Spleen (tissue), 11 donors: ENCODE measurements at regions not wholly inside any gene's neighbourhood (a gene's known extent, or its start where the extent isn't known, plus 50 kb on each side); places are given as distances from the start of the nearest gene placed in this dataset.

ENCODE experiments used
- DNase-seq: peaks from one replicate; pipeline ENCODE4 v3.0.0-alpha.2; 2020
- H3K27ac ChIP-seq, 8 donors: fragments of 200-600 bp; sonication (generic) in 7 of 8; 1 replicate in 4 of 8; 2 replicates in 4 of 8; pipeline versions ENCODE4 v1.5.0 to v1.8.0; 2016 to 2021; ENCODE audit warnings: inconsistent platforms in 4 of 8, mild to moderate bottlenecking in 4 of 8, moderate library complexity in 1 of 8
- H3K27me3 ChIP-seq, 7 donors: fragments of 200-600 bp; sonication (generic) in 6 of 7; replicated peaks in 1 of 7; 1 replicate in 4 of 7; 2 replicates in 3 of 7; pipeline versions ENCODE4 v1.5.0 to v1.8.0; 2016 to 2021; ENCODE audit warnings: inconsistent platforms in 3 of 7, mild to moderate bottlenecking in 1 of 7
- H3K36me3 ChIP-seq, 6 donors: fragments of 200-600 bp; sonication (generic) in 5 of 6; 1 replicate in 4 of 6; 2 replicates in 2 of 6; pipeline versions ENCODE4 v1.5.0 to v1.8.0; 2016 to 2021; ENCODE audit warnings: inconsistent platforms in 2 of 6
- H3K4me1 ChIP-seq, 6 donors: fragments of 200-600 bp; sonication (generic) in 5 of 6; 1 replicate in 3 of 6; 2 replicates in 3 of 6; pipeline versions ENCODE4 v1.5.0 to v1.8.0; 2016 to 2021; ENCODE audit warnings: inconsistent platforms in 3 of 6
- H3K4me3 ChIP-seq, 8 donors: fragments of 200-600 bp; sonication (generic) in 7 of 8; 1 replicate in 4 of 8; 2 replicates in 4 of 8; pipeline versions ENCODE4 v1.5.0 to v1.8.0; 2016 to 2021; ENCODE audit warnings: inconsistent platforms in 4 of 8, mild to moderate bottlenecking in 4 of 8, moderate library complexity in 2 of 8
- H3K9me3 ChIP-seq, 8 donors: fragments of 200-600 bp; sonication (generic) in 7 of 8; 1 replicate in 4 of 8; 2 replicates in 4 of 8; pipeline versions ENCODE4 v1.5.0 to v1.8.0; 2016 to 2021; ENCODE audit warnings: inconsistent platforms in 4 of 8
- CTCF ChIP-seq, 11 experiments: fragments of 200-600 bp in 7 of 11; fragments of 450-650 bp in 4 of 11; sonication (generic) in 4 of 11; IDR thresholded peaks in 8 of 11; conservative IDR thresholded peaks in 3 of 11; 1 replicate in 7 of 11; 2 replicates in 4 of 11; pipeline versions ENCODE4 v1.4.0 to v1.8.0; 2016 to 2021; ENCODE audit warnings: antibody characterized with exemption in 11 of 11, inconsistent platforms in 4 of 11, mild to moderate bottlenecking in 1 of 11
- POLR2A ChIP-seq, 3 donors: fragments of 450-650 bp; IDR thresholded peaks; one replicate each; pipeline ENCODE4 v1.5.1; 2017; ENCODE audit warnings: antibody characterized with exemption in 3 of 3, mild to moderate bottlenecking in 1 of 3
- POLR2AphosphoS5 ChIP-seq, 3 donors: sonication (generic); formaldehyde crosslinking; IDR thresholded peaks; one replicate each; pipeline ENCODE4 v1.5.1; 2017; ENCODE audit warnings: antibody characterized with exemption in 3 of 3
- WGBS, 5 donors: extraction: QIAGEN DNeasy Blood & Tissue Kit in 3 of 5; methylation state at CpG; one replicate each; pipeline versions ENCODE4 v1.1.5 to v1.1.7; 2013 to 2018; 5-methylcytosine and 5-hydroxymethylcytosine counted together
- intact Hi-C: fragments of 100-400 bp; cut with DNase I; formaldehyde crosslinking; loops from one replicate; pipeline ENCODE4 v1.15.0; 2023; ENCODE audit warnings: low total_unique reads
- donor health status: healthy with polysubstance abuse.
- donor health status: DM: no; HTN: no; CAD: no; lungs with moderate emphysema.
- donor health status: DM: no; HTN: no; CAD: no.
- donor health status: Bipolar disorder and iron deficiency.
- donor health status: healthy.
- donor health status: DM: no; HTN: no; CAD: no.
- donor health status: DM: yes; HTN: yes; CAD: no.

- Histone ChIP-seq H3K9me3 (peaks cover 0 to 6% (median 0%) of the 10 kb centered on the region in 8 donors), H3K4me1 (no peaks in the 10 kb centered on the region), H3K4me3 (no peak overlapping the region), H3K27ac (no peak overlapping the region), H3K27me3 (peaks cover 0 to 16% (median 5%) of the 10 kb centered on the region in 7 donors), H3K36me3 (no peaks in the 10 kb centered on the region)
- WGBS, 5 donors, result 89 to 98% (median 93%) methylated on average over 2 of the region's 2 CpGs
- intact Hi-C loops, result no loop called here
- no peak for DNase-seq
- TF ChIP-seq POLR2A (IDR thresholded peaks at IDR 0.05) (no peak), POLR2AphosphoS5 (IDR thresholded peaks at IDR 0.05) (no peak), CTCF (IDR thresholded peaks at IDR 0.05 in 8 of 11, conservative IDR thresholded peaks at IDR 0.05 in 3 of 11) (no peak)
Measured at GRCh38 chr5:172535108-172535445, 80.8 kb upstream of the SH3PXD2B start.

GRCh38 chr5:172534229-172535107 is 80.1 kb upstream of the SH3PXD2B start:
- H3K27ac ChIP-seq, result no peak overlapping the region
- peaks cover 0 to 6% (median 0%) of the 10 kb centered on the region in 8 donors for H3K9me3 ChIP-seq
- H3K27me3 ChIP-seq, result peaks cover 0 to 22% (median 5%) of the 10 kb centered on the region in 7 donors
- intact Hi-C loops, result no loop called here
- H3K4me1 ChIP-seq, result no peaks in the 10 kb centered on the region
- WGBS, 5 donors, result 80 to 94% (median 85%) methylated on average over 7 to 9 of the region's 9 CpGs
- peak; percentile 53 for DNase-seq
- no peaks in the 10 kb centered on the region for H3K36me3 ChIP-seq
- no peak overlapping the region for H3K4me3 ChIP-seq
- TF ChIP-seq POLR2AphosphoS5 (IDR thresholded peaks at IDR 0.05) (no peak), CTCF (IDR thresholded peaks at IDR 0.05 in 8 of 11, conservative IDR thresholded peaks at IDR 0.05 in 3 of 11) (no peak), POLR2A (IDR thresholded peaks at IDR 0.05) (no peak)

GRCh38 chr5:172533399-172534228 is 79.3 kb upstream of the SH3PXD2B start:
- intact Hi-C loops, result no loop called here

More at GRCh38 chr5:172533399-172534228, 79.3 kb upstream of the SH3PXD2B start:
- no peak overlapping the region for H3K27ac ChIP-seq
- no peak overlapping the region for H3K4me3 ChIP-seq
- DNase-seq, result peak; percentile 68
- no peaks in the 10 kb centered on the region for H3K4me1 ChIP-seq
- no peaks in the 10 kb centered on the region for H3K36me3 ChIP-seq
- TF ChIP-seq POLR2AphosphoS5 (IDR thresholded peaks at IDR 0.05), result no peak
- no peak for TF ChIP-seq POLR2A (IDR thresholded peaks at IDR 0.05)
- TF ChIP-seq CTCF (IDR thresholded peaks at IDR 0.05 in 8 of 11, conservative IDR thresholded peaks at IDR 0.05 in 3 of 11), result no peak
- 63 to 72% (median 70%) methylated on average over 11 to 12 of the region's 12 CpGs for WGBS, 5 donors
- peaks cover 0 to 26% (median 5%) of the 10 kb centered on the region in 7 donors for H3K27me3 ChIP-seq
- H3K9me3 ChIP-seq, result peaks cover 0 to 6% (median 0%) of the 10 kb centered on the region in 8 donors
